Activated CD4-positive, alpha-beta T cell treated with anti-CD3 and anti-CD28 coated beads for 24 hours (primary cell): ENCODE measurements at regions not wholly inside any gene's neighbourhood (a gene's known extent, or its start where the extent isn't known, plus 50 kb on each side); places are given as distances from the start of the nearest gene placed in this dataset.
A peak's percentile ranks its signal among the peaks of the same experiment; 100 is the strongest.

Experiments
- DNase-seq, 2 donors: peaks; one replicate each; pipeline ENCODE4 v3.0.0-alpha.2; 2020; ENCODE audit warnings: low read depth in 2 of 2

DNA sequence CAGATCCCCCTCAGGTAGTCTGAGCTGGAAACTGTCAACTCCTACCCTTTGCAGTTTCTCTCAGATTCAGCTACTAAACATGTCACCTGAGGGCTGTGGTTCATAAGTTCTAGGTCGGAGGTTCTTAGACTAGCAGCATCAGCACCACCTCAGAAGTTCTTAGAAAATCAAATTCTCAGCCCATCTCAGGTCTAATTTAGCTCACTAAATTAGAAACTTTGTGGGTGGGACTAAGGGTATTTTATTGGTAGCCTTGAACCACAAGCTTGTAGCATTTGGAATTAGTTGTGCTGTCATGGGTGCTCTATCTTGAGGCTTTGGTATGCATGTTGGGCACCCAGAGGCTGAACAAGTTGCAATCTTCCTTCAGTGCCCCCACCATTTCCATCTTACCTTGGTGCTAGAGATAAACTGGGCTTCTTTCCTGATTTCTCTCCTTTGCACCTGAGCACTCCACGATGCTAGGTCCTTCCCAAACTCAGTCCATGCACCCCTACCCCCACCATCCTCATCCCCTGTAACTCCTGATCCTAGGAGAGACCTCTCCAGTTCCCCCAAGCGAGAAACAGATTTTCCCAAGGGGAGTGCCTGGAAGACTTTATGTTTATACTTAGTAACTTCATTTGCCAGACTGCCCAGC lies 54.2 kb downstream of the S1PR1 start:
- DNase-seq: no peak

DNA sequence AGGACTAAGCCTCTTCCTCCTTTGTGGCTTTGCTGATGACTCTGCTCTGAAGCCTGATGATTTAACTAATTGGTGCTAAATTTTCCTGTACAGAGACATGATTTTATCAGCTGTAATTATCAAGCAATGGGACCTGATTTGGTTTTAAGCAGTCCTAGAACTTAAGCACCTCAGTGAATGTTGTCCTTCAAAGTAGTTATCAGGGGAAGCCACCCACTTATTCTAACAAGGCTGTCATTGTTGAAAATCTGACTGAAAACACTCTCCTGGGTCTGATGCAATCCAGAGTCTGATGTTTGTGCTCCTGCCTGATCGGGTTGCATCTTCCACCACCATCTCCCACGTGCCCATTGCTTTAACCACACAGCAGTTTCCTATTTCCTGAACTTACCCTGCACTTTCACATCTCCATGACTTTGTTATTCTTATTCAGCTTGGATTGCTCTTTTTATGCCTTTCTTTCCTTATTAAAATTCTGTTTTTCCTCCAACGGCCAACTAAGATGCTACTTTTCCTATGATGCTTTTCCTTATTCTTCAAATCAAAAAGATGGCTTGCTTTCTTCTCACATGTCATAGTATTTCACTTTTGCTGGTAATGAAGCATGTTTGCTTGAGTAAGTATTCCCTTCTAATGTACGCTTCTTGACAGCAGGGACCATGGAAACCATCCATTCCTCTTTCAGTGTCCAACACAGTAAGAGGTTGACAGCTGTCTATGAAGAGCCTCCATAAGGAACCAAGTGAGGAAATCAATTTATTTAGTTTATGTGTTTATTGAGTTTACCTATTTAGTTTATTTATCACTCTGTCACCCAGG lies 55.0 kb downstream of the S1PR1 start:
- no peak for DNase-seq

DNA sequence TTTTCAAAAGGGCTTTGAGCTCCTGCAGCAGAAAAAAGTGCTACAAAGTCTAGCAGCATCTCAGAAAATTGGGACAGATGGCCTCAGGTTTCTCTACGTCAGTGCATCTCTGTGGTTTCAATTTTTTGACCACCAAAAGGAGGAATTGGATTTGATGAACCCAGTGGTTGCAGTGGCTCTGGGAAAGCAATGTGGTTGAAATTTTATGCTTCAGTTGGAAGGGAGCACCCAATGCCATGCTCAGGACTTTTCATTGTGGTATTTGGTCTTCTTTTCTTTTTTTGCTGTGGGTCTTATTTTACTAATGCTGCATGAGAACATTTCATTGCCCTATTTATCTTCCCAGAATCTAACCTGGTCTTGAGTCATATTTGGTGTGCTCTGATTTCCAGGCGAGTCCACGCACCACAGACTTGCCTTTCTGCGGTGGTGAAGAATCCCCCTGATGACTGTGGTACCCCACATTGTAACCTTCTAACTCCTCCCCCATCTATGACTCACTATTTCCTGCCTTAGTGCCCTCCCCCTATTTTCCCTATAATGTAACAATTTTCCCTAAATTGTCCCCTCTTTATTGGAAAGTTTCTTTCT lies 56.7 kb downstream of the S1PR1 start:
- peak in 1 of 2 donors; percentile 37 for DNase-seq

DNA sequence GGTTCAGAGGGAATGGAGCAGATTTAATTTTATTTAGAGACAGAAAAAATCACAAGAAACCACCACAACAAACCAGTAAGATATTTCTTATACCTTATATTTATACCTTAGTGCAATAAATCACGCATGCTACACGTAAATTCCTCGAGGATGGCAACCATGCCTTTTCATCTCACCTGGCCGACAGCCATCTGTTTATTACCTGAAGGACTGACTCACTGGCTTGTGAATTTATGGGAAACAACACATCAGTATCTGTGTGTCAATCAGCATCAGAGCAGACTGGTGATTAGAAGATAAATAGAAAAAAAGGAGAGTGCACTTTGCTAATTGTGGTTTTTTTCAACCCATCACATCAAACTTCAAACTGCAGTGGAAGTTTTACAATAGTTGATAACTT lies 58.4 kb downstream of the S1PR1 start:
- no peak for DNase-seq

DNA sequence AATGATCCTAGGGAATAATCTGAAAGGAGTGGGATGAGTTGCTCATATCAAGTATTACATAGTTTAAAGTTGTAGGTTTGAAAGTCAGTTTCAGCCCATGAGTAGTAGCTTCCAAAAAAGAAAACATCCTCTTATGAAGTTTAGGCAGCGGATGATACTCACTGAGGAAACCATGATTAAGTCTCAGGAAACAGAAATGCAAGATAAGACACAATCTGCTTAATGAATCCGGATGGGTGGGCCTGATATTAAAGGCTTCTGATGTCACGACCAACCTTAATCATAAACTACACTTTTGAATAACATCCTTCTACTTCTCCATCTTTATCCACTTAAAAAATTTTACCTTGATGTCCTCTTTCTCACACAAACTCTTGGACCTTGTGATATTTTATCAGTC lies 61.8 kb downstream of the S1PR1 start:
- DNase-seq: no peak

DNA sequence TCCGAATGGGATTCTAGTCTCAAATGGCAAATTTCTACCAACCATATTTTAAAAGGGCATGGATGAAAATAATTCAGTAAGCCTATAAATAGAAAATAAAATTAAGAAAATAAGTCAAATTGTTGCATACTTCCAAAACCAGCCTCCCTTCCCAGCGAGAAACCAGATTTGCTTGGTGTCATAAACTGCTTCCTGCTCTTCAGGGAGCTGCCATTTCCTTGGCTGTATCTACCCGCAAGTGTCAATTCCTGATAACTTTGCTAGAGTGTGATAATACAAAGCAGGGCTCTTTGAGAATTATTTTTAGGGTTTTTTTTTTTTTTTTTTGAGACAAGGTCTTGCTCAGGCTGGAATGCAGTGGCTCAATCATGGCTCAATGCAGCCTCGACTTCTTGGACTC lies 62.3 kb downstream of the S1PR1 start:
- DNase-seq: no peak

DNA sequence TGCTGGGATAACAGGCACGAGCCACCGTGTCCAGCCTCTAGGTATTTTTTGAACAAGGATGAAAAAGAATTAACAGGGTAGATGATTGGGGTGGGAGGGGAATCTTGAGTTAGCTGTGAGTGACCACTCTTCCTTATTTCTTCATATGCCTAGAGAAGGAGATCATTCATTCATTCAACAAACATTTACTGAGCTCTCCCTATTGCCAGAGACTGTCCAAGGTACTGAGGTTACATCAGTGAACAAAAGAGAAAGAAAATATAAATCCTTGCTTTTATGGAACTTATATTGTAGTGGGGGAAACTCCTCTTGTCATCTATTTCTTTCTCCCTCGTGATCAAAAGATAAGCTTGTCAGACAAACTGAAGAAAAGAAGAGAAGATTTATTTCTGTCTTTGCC lies 62.9 kb downstream of the S1PR1 start:
- no peak for DNase-seq

DNA sequence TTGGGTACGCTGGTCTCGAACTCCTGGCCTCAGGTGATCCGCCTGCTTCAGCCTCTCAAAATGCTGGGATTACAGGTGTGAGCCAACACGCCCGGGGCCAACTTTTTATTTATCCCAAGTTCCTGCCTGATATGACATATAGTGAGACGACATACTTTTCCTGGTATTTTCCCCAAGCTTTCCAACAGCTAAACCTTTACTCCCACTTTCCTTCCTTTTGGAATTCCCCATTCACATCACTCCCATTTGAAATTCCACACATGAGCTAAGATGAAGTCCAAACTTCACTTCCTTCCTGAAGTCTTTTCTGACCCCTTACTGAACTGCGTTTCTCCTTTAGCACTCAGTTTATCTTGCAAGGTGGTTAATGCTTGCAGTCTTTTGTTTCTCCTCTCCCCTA lies 64.1 kb downstream of the S1PR1 start:
- DNase-seq: no peak

DNA sequence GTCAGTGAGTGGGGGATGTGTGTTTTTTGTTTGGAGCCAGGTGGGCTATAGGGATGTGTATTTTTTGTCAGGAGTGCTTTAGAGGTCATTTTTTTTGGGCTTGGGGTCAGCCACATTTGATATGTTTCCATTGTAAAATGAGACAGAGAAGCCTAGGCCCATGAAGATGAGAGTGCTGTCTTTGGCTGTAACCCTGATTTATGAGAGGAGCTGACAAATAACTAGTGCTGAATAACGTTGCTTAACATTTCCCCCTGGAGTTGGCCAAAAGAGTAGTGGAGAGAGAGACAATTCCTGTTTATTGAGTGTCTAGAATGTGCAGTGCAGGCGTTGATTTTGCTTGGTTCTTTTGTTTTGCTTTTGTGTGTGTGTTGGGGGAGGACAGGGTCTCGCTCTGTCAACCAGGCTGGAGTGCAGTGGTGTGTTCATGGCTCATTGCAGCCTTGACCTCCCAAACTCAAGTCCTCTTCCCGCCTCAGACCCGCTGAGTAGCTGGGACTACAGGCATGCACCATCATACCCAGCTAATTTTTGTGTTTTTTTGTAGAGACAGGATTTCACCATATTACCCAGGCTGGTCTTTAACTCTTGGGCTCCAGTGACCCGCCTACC lies 64.7 kb downstream of the S1PR1 start:
- no peak for DNase-seq

DNA sequence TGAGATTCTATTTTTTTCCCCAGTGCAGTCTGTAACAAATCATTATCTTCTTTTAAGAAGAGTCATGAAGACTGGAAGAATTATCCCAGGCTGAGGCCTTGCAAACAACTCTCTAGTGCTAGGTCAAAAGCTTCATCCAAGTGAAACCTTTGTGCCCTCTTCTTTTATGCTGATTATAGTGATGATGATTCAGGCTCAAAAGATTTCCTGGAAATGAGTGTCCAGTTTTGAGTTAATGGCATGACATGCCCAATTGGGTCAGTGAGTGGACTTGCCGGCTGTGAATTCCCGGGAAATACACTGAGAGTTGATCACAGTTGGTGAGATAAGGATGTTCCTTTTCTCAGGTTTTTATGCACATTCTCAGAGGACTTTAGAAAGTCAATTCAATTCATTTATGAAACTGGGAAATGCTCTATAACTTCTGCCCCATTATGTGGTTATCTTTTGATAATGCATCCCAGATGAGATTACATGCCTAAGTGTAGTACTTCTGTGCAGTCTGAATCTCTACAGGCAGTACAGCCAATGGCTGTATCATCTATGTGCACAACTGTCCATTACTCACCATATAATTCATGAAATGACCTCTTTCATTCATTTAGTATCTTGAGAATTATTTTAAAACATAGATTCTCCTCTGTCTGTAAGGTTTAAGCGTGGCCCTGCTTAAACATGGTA lies 66.2 kb downstream of the S1PR1 start:
- DNase-seq: no peak

DNA sequence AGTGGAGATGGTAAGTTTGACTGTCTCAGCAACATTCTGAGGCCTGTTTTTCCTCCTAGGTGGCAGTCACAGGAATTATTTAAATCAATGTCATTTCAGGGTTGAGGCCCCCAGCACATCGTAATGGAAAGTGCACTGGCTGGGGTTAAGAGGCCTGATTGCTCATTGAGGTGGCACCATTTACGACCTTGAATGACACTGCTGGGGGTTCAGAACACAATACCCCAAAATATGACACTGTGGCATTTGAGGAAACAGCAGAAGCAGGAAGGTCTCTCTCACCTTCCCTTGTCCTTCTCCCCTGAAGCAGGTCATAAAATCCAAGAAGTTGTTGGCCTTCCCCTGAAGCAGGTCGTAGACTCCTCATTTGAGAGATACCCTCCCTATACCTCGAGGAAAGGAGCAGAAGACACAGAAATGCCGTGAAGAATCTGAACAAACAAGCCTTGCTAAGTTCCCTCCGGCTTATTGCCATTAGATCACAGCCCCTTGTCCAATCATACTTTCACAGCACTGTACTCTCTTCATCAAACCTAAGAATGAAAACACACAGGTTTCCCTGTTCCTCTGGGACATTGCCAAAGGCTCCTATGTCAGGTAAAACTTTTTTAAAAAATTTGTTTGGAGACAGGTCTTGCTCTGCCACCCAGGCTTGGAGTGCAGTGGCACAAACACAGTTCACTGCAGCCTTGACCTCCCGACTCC lies 71.3 kb downstream of the S1PR1 start:
- no peak for DNase-seq

DNA sequence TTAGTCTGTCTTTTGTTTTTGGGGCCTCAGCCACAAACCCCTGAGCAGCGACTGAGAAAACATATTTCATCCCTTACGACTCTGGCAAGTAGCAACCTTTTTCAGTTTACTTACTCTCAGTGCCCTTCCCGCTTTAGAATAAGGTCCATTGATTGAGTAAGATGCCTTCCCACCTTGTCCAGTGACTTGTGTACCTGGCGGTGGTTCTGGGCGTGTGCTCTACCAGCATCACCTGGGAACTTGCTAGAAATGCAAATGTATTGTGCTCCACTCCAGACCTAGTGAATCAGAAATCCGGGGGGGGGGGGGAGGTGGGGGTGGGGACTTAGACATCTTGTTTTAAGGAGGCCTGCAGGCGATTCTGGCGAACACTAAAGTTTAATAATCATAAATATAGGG lies 72.1 kb downstream of the S1PR1 start:
- no peak for DNase-seq

DNA sequence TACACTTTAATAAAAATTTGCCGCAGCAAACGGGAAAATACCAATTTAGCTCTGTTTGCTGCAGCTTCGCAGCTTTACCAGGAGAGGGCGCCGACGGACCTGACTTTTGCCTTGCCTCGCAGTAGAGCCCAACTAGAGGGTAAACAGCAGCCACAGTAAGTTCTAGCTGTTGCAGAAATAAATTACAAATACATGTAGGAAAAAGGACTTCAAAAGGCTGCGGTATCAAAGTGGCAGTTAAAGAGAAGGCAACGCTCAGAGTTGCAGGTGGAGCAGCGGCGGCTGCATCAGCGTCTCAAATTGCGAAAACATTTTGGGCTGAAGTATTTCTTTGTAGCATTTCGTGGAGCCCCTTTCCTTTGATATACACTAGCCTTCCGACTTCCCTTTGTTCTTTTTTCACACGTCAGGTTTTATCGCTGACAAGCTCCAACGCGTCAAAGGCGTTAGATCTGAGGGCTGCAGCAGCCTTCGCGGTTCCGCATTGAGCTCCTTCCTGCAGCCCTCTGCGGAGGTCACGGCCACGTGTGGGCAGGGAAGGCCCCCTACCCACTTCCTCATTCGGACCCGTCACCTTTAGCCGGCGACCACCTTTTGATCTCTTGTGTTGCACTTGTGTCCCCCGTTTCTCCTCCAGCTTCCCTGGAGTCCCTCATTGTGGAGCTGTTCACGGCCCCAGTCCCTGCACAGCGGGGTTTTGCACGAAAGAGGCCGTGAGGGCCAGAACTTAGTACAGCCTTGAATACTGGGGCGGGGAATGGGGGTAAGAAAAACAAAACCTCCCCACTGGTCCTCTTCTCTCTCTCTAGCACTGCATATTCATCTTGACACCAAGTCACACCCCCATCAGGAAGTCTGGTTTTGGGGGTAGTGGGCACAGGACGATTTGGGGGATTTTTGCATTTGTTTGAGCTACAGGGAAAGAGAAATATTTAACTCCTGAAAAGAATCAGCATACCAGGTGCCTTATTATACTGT lies 72.8 kb downstream of the S1PR1 start:
- peak; percentile 49 to 54 for DNase-seq

DNA sequence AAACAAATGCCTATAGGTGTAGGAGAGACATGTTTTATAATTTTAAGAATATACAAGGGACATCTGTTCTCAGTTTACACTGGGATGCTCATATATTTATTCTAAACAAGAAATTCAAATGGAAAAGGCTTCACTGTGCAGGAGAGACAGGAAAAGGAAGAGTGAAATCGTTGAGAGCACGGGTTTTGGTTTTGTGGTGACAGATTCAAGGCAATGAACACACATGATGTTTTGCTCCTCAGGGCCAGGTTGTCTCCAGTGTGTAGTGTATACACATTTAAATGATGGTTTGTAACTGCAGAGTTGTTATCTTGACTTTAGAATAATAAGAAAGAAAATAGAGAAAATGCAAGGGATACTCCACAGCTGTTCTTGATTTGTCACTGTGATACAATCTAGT lies 73.7 kb downstream of the S1PR1 start:
- DNase-seq: no peak

DNA sequence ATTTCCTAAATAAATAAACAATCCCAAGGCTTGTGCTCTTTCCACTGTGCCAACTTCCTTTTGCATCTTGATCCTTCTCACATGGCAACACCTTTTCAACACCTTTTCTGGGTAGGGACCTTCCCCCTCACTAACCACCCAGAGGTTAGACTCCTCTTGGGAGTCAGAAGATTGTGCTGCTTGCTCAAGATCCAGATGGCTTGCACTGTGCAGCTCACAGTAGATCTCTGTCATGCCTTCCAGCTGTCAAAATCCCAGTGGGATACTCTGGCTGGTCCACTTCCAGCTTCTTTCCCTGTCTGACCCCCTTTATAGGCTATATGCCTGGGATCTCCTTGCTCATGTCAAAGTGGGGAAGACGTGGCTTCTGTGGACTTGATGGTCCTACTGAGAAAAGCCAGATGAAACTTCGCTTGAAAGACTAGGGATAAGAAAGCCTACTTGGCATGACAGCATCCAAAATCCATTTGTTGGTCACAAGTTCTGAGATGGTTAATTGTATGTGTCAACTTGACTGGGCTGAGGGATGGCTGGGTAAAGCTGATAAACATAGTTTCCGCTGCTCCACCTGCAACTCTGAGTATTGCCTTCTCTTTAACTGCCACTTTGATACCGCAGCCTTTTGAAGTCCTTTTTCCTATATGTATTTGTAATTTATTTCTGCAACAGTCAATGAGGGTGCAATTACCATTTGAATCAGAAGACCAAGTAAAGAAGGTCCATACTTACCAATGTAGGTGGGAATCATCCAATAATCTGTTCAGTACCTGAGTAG lies 74.5 kb downstream of the S1PR1 start:
- no peak for DNase-seq

DNA sequence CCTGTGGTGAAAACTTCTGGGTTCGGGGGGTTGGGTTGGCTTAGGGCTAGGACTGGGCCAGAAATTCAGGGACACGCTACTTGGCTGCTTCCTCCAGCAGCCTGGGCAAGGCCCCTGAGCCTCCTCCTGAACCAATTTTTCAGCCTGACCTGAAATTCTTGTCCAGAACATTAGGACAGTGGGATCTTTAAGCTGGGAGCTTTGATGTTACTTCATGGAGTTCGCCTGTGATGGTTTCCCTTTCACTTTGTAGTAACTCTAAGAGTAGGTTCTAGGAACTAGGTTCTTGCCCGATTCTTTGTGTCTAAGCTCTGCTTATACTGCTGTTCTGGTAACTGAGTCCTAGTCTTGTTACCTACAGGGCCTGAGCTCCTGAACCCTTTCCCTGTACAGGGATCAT lies 75.3 kb downstream of the S1PR1 start:
- no peak for DNase-seq

DNA sequence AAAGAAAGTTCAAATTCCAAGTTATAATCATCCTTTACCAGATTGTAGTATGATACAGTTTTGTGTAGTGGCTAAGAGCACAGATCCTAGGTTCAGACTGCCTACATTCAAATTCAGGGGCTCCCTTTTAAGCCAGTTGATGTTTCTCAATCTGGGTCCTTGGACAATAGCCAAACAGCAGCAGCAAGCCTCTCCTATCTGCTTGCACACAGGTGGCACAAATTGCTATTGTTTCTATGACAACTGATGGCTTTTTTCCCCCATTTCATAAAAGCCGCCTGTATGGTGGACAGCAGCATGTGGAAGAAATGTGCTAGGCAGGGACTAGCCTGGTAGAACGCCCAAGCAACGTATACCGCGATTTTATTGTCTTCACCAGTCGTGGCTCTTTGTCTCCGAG lies 76.5 kb downstream of the S1PR1 start:
- no peak for DNase-seq

DNA sequence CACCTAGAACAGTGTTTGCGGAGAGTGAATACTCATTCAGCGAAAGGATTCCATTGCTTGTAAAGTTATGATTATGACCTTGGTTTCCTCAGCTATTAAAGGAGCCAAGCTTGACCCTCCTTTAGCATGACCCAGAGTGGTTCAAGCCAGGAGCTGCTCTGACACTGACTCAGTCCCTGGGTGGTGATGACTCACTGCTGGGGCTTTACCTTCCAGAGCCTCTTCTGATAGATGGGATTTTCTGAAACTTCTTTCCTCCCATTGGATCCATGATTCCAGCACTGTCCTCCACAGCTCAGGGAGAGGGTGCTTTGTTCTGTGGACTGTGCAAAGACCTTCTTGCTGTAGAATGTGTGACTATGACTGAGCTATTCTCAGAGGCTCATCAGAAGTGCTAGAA lies 77.4 kb downstream of the S1PR1 start:
- no peak for DNase-seq

DNA sequence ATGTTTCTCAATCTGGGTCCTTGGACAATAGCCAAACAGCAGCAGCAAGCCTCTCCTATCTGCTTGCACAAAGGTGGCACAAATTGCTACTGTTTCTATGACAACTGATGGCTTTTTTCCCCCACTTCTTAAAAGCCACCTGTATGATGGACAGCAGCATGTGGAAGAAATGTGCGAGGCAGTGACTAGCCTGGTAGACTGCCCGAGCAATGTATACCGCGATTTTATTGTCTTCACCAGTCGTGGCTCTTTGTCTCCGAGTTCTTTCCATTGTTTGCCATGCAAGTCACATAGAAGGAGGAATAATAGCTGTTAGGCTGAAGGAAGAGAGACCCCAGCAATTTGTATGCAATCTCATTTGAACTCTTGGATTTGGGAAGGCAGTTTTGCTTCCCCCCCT lies 79.4 kb downstream of the S1PR1 start:
- DNase-seq: no peak

DNA sequence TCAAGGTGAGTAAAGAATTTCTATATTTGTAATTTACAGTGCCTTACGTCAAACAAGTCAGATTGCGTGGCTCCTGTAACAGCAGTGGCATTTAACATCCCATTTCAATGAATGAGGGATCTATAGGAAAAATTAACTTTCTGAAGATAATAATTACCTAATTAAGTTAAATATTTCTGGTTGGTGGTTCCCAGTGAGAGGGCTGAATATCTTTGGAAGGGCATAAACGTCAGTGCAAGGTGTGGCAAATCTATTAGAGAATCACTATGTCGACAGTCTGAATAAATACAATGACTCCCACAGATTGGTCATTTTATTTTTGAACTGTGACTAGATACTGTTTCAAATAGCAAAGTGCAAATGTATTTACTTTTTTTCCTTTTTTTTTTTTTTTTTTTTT lies 80.0 kb downstream of the S1PR1 start:
- no peak for DNase-seq
